ENCODE measurements at regions not wholly inside any gene's neighbourhood (a gene's known extent, or its start where the extent isn't known, plus 50 kb on each side); places are given as distances from the start of the nearest gene placed in this dataset.

GRCh38 chr10:9634466-9634865, 1383.2 kb upstream of the CELF2 start:
- no peak overlapping the region for H3K4me3 ChIP-seq
- H3K9me3 ChIP-seq, result peaks cover 3% of the 10 kb centered on the region; the same call in 1 of the 3 replicates
- H3K27ac ChIP-seq, result no peak overlapping the region
- no peak for FAIRE-seq
- H3K4me1 ChIP-seq, result no peaks in the 10 kb centered on the region
- H3K4me2 ChIP-seq, result no peak overlapping the region
- no peak for TF ChIP-seq MYC (IDR thresholded peaks at IDR 0.05; ENCODE audit: borderline replicate concordance, low read length)
- no peak for ATAC-seq
- CTCF ChIA-PET, result no interaction called here
- no peak for DNase-seq (ENCODE audit: low read depth in 1 of 2, low spot score in 1 of 2)
- POLR2A ChIA-PET, result no interaction called here
- WGBS (ENCODE audit: missing lambda C conversion rate), result 0% methylated on average over 3 of the region's 3 CpGs

GRCh38 chr10:9635691-9636090, 1382.0 kb upstream of the CELF2 start:
- Histone ChIP-seq H3K27ac (no peak overlapping the region), H3K9me3 (peaks cover 3% of the 10 kb centered on the region; the same call in 1 of the 3 replicates), H3K4me2 (no peak overlapping the region), H3K4me1 (no peaks in the 10 kb centered on the region), H3K4me3 (no peak overlapping the region)
- FAIRE-seq, result no peak
- CTCF ChIA-PET, result no interaction called here
- no peak for ATAC-seq
- 0% methylated on average over 2 of the region's 2 CpGs for WGBS (ENCODE audit: missing lambda C conversion rate)
- DNase-seq (ENCODE audit: low read depth in 1 of 2, low spot score in 1 of 2), result no peak
- POLR2A ChIA-PET, result no interaction called here
- TF ChIP-seq ELK1 (IDR thresholded peaks at IDR 0.05; ENCODE audit: low read depth, low read length) (no peak), KDM1A (IDR thresholded peaks at IDR 0.05; ENCODE audit: low read depth) (no peak), CEBPB (IDR thresholded peaks at IDR 0.05) (no peak), NR3C1 (IDR thresholded peaks at IDR 0.05) (no peak), HOXA7 (CRISPR knock-in tag; IDR thresholded peaks at IDR 0.05) (no peak), MYC (IDR thresholded peaks at IDR 0.05; ENCODE audit: borderline replicate concordance, low read length) (no peak), HDAC2 (IDR thresholded peaks at IDR 0.05) (no peak), BCL3 (IDR thresholded peaks at IDR 0.05) (no peak), POLR2A (IDR thresholded peaks at IDR 0.05; ENCODE audit: low read length) (no peak), MAZ (IDR thresholded peaks at IDR 0.05; ENCODE audit: borderline replicate concordance, low read depth, low read length) (no peak), CBX2 (IDR thresholded peaks at IDR 0.05; ENCODE audit: borderline replicate concordance, low read depth) (no peak), HOXB5 (CRISPR knock-in tag; IDR thresholded peaks at IDR 0.05) (no peak)

DNA sequence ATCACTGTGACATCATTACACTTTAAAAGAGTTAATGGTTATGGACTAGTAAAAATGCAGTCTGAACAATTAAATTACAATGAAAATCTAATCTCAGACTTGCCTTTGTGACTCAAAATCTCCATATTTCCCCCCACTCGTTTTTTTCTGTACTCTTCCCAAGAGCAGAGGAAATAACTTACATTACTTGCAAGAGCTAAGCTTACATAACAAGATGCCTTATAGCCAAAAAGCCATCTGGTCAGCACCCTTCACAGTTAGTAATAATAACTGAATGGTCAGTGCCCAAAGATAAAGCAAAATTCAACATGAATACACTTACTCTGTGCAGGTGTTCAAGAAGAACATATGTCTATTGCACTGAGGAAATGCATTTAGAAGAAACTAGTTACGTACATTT, 1381.5 kb upstream of the CELF2 start:
- no peak overlapping the region for H3K4me3 ChIP-seq
- WGBS (ENCODE audit: missing lambda C conversion rate), result 0% methylated on average over 2 of the region's 2 CpGs
- no peaks in the 10 kb centered on the region for H3K4me1 ChIP-seq
- H3K27ac ChIP-seq, result no peak overlapping the region
- ATAC-seq, result no peak
- H3K4me2 ChIP-seq, result no peak overlapping the region
- 0 out of 3 replicates have a peak, but pooled peaks cover 3% of the 10 kb centered on the region for H3K9me3 ChIP-seq
- POLR2A ChIA-PET, result no interaction called here
- no peak for FAIRE-seq
- CTCF ChIA-PET, result no interaction called here
- no peak for TF ChIP-seq ATOH8 (CRISPR knock-in tag; IDR thresholded peaks at IDR 0.05; ENCODE audit: low read depth)
- TF ChIP-seq ESRRA (IDR thresholded peaks at IDR 0.05; ENCODE audit: borderline replicate concordance, low read length), result no peak
- TF ChIP-seq FOXS1 (CRISPR knock-in tag; IDR thresholded peaks at IDR 0.05), result no peak
- no peak for DNase-seq (ENCODE audit: low read depth in 1 of 2, low spot score in 1 of 2)

- ChIA-PET CTCF (no interaction called here), POLR2A (no interaction called here)
- no peak overlapping the region for H3K4me3 ChIP-seq
- 0% methylated on average over 1 of the region's 1 CpG for WGBS (ENCODE audit: missing lambda C conversion rate)
- DNase-seq (ENCODE audit: low read depth in 1 of 2, low spot score in 1 of 2) (no peak), ATAC-seq (no peak), FAIRE-seq (no peak)
- no peak overlapping the region for H3K4me2 ChIP-seq
- no peaks in the 10 kb centered on the region; the same call in 2 of the 3 replicates for H3K9me3 ChIP-seq
- H3K27ac ChIP-seq, result no peak overlapping the region
- no peaks in the 10 kb centered on the region for H3K4me1 ChIP-seq
- no peak for TF ChIP-seq RAD21 (conservative IDR thresholded peaks at IDR 0.05 in 1 of 2, IDR thresholded peaks at IDR 0.05 in 1 of 2)
- TF ChIP-seq HDAC2 (IDR thresholded peaks at IDR 0.05), result no peak
- TF ChIP-seq MAZ (IDR thresholded peaks at IDR 0.05; ENCODE audit: borderline replicate concordance, low read depth, low read length), result no peak
- no peak for TF ChIP-seq SREBF2 (IDR thresholded peaks at IDR 0.05)
- no peak for TF ChIP-seq ZFP36 (IDR thresholded peaks at IDR 0.05; ENCODE audit: borderline replicate concordance, partially characterized antibody)
- TF ChIP-seq ESRRA (IDR thresholded peaks at IDR 0.05; ENCODE audit: borderline replicate concordance, low read length), result no peak
- TF ChIP-seq CBX8 (IDR thresholded peaks at IDR 0.05), result no peak
- no peak for TF ChIP-seq CHD2 (IDR thresholded peaks at IDR 0.05; ENCODE audit: low read length, partially characterized antibody)
- TF ChIP-seq FOSB (CRISPR knock-in tag; IDR thresholded peaks at IDR 0.05), result no peak
- TF ChIP-seq EHF (CRISPR knock-in tag; IDR thresholded peaks at IDR 0.05), result no peak
- no peak for TF ChIP-seq BHLHE40 (IDR thresholded peaks at IDR 0.05; ENCODE audit: low read depth, low read length)
- no peak for TF ChIP-seq TP53 (CRISPR knock-in tag; IDR thresholded peaks at IDR 0.05)
- TF ChIP-seq KDM1A (IDR thresholded peaks at IDR 0.05; ENCODE audit: low read depth), result no peak
- TF ChIP-seq POLR2A (IDR thresholded peaks at IDR 0.05; ENCODE audit: low read length), result no peak
- no peak for TF ChIP-seq MAX (IDR thresholded peaks at IDR 0.05)
- TF ChIP-seq HMGXB4 (CRISPR knock-in tag; IDR thresholded peaks at IDR 0.05; ENCODE audit: borderline replicate concordance), result no peak
Measured at GRCh38 chr10:9643782-9644181, 1373.9 kb upstream of the CELF2 start.
